Suppressor macrophage treated with lipopolysaccharide for 1 hour (primary cell): ENCODE measurements at regions not wholly inside any gene's neighbourhood (a gene's known extent, or its start where the extent isn't known, plus 50 kb on each side); places are given as distances from the start of the nearest gene placed in this dataset.
A peak's percentile ranks its signal among the peaks of the same experiment; 100 is the strongest.

ENCODE experiments used
- DNase-seq, 3 donors: peaks; one replicate each; pipeline ENCODE4 v3.0.0-alpha.2; 2020 to 2022

DNA sequence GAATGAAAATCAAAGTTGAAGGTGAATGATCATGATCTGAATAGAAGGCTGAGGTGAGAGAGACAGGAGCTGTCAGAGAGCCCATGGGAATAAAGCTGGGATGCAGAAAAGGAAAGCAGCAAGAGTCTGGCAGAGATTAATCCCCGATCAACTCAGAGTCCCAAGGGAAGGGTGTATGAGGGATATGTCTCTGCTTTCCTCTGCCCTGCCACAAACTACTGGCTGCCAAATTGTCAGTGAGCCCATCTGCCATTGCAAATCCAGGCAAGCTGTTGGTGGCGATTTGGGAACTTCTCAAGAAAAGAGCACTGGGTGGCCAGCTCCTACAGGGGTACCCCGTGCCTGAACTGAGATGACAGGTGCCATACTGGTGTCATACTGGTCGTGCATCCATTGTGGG lies 705.5 kb upstream of the MAN1A1 start:
- no peak for DNase-seq

DNA sequence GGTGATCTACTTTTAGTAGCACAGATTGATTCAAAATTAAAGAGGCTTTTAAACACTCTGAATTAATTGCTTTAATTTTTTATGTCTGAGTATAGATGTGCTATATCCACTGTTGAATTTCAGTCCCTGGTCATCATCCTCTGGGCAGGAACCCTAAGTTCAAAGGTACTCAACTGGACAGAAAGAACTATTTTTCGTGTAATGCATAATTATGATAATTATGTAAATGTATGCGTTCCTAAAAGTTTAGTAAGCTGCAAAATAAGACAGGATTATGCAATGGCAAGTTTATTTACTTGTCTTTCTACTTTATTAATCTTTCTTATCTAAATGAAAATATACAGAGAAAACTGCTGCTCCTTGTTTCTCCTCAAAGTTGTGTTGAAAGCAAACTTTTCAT lies 690.1 kb upstream of the MAN1A1 start:
- no peak for DNase-seq

DNA sequence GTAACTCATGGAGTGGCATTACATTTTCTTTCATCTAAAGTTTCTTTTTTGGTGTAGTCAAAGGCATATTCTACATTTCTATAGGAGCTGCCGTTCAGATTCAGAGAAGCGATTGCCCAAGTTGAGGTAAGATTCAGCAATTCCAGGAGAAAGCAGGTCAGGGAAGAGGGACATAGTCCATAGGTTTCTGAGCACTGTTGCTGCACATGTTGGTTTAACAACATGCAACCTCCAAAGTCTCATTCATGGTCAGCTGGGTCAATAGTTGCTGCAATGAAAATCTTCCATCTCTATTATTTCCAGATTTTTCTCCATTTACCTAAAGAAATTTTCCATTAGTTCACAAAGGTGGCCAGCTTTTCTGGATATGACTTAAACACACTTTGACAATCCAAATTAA lies 682.3 kb upstream of the MAN1A1 start:
- no peak for DNase-seq

DNA sequence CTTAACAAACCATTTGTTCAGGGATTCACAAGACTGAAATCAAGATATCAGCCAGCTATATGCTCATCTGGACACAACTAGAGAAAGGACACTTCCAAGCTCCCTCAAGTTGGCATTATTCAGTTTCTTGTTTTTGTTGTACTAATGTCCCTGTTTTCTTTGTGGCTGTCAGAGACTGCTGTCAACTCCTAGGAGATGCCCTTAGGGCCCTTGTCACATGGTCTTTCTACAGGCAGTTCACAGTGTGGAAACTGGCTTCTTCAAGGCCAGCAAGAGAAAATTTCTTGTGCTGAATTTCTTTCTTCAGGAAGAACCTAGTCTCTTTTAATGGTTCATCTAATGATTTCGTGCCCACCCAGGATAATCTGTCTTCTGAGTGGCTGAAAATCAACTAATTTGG lies 677.2 kb upstream of the MAN1A1 start:
- DNase-seq: no peak

DNA sequence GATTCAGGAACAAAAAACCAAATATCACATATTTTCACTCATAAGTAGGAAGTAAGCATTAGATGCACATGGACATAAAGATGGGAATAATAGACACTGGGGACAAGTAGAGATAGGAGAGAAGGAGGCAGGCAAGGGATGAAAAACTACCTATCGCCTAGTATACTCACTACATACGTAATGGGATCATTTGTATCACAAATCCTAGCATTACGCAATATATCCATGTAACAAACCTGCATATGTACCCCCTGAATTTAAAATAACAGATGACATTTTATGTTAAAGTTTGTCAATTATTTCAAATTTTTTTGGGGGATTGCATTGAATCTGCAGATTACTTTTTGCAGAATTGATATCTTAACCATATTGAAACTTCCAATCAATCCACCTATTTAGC lies 660.5 kb upstream of the MAN1A1 start:
- DNase-seq: no peak

DNA sequence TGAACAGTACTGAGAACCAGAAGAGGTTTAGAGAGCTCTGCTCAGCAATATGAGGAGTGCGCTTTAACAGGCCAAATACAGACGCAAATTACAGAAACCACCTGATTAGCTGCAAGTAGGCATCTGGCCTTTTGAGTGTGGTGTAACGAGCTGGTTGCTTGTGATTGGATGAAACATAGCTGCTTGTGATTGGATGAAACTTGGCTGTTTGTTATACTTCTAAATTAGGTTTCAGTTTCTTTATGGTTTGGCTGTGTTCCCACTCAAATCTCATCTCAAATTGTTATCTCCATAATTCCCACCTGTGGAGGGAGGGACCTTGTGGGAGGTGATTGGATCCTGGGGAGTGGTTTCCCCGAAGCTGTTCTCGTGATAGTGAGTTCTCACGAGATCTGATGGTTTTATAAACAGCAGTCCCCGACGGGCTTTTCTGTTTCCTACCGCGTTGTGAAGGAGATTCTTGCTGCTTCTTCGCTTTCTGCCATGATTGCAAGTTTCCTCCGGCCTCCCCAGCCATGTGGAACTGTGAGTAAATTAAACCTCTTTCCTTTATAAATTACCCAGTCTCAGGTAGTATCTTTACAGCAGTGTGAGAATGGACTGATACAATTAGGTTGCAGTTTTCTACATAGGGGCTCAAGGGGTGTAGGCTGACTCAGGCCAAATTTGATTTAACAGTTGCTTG lies 655.9 kb upstream of the MAN1A1 start:
- DNase-seq: no peak

DNA sequence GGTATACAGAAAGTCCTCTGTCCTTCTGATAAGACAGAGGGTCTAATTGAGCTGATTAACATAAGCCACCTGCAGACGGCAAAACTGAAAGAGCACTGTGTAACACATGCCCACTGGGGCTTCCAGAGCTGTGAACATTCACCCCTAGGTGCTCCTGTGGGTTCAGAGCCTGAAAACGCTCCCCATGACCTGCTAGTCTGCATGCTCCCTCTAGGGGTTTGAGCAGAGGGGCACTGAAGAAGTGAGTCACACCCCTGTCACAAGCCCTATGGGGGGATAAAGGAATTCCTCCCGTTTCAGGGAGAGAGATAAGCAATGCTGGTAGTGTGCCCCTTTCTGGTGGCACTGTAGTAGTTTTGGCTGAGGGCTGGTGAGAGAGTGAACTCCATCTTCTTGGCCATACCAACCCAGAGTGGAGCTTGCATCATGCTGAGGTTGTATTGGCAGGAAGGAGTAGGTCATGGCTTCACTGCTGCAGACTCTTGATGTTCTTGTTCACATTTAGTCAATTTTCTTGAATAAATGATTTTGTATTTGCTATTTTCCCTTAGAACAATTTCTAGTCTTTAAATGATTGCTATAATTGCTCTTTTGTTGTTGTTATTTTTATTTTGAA lies 637.5 kb upstream of the MAN1A1 start:
- DNase-seq: no peak

DNA sequence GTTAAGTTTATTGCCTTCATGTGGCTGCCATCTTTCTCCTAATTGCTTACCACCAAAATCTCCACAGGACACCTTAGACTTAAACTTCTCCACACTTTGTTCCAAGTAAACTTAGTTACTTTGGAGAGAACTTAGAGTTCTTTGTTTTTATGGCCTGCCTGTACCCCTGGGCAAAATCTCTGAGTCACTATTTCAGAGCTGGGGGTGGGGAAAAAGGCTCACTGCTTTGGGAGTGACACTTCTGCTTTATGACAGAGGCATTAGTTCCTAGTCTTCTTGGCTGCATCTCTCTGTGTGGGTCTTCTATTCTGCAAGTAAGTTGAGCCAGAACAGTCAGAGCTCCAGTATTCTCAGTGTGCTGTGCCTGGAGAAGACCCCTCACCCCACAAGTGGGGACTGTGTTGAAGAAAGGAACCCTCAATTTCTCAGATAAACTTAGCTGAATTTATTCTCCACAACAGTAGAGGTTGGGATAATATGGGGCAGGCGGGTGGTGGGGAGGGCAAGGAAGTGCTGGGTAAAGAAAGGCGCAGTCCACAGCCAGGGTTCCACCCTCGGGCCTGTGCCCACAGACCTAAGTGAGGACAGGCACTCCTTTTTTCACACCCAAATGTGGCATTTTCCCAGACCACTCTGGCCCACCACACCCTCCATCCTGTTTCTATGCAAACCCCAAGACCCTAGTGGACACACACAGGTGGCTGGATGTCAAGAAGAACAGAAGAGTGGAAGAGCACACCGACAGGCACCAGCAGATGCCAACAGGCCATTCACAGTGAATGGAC lies 636.6 kb upstream of the MAN1A1 start:
- peak; percentile 69 to 77 (median 72) for DNase-seq

DNA sequence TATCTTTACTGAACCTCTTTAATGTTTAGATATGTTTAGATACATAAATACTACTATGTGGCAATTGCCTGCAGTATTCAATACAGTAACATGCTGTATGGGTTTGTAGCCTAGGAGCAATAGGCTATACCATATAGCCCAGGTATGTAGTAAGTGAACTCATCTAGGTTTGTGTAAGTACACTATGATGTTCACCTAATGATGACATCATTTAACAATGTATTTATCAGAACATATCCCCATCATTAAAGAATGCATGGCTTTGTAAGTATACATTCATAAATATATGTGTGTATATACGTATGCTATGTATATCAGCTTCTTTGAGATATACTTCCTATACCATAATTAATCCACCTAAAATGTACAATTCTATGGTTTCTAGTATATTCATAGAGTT lies 631.2 kb upstream of the MAN1A1 start:
- DNase-seq: no peak

DNA sequence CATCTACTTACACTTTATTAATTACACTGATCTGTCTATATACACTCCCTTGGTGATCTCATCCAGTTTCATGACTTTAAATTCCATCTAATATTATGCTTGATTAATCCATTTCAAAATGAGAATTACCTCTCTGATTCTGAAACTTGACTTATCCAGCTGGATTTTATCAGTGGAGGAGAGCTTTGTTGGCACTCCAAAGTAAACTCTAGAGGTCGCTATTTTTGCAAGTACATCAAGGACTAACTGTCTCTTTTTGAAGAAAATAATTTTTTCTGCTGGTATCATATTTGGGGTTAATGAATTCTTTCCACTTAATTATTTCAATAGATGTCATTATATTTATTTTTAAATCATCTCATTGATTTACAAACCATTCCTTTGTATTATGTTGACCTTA lies 630.3 kb upstream of the MAN1A1 start:
- DNase-seq: peak in 1 of 3 donors; percentile 9

DNA sequence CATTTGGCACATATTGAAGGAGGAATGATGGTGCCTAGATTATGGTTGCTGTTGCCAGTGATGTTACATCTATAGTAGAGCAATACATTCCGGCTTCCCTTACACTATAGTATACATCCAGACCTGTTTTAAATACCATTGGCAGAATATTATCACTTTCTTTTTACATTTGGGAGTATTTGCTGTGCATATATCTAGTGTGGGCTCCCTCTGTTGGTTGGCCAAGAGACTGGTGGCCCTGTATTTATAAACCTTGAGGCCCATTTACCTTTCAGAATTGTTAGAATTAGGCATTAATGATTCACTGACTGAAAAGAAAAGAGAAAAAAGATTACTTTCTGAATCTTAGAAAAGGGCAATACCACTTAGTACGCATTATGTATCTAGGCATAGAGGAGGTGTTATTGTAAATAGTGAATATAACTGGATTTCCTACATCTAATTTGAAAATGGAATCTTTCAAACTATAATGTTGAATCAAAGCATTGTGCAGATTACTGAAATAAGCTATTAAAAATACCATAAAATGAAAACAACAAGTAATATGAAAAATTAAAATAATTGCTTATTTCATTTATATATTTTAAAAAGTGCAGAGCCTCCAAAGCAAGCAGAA lies 628.8 kb upstream of the MAN1A1 start:
- DNase-seq: peak; percentile 23 to 42 (median 33)

DNA sequence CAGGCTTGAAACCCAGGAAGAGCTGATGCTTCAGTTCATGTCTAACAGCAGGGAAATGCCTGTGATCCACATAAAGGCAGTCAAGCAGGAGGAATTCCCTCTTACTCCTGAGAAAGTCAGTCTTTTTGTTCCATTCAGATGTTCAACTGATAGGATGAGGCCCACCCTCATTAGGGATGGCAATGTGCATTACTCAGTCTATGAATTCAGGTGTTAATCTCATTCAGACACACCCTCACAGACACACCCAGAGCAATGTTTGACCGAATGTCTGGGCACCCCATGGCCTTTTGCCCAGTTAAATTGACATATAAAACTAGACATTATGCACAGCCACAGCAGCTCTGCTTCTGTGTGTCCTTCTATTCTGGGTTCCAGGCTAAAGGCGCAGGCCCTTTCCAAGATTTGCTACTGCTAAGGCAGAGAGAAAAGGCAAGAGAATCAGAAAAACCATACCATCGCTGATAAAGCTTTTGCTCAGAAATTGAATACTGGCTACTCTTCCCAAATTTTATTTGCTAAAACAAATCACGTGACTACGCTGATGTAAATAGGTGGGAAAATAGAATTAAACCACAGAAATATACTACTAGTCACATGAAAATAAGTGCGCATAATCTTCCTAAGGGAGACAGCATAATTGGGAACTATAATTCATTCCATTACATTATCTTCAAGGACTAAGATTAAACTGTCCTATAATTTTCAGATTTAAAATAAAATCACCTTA lies 625.0 kb upstream of the MAN1A1 start:
- DNase-seq: no peak

DNA sequence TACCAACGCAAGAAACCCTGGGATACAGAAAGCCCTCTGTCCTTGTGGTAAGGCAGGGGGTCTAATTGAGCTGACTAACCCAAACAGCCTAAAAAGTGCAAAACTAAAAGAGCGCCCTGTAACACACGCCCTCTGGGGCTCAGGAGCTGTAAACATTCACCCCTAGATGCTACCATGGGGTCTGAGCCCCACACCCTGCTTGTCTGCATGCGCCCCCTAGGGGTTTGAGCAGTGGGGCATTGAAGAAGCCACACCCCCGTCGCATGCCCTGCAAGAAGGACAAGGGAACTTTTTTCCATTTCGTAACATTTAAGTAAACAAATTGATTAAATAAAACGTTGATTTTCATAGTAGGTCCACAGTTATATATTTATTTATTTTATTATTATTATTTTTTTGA lies 616.9 kb upstream of the MAN1A1 start:
- no peak for DNase-seq

DNA sequence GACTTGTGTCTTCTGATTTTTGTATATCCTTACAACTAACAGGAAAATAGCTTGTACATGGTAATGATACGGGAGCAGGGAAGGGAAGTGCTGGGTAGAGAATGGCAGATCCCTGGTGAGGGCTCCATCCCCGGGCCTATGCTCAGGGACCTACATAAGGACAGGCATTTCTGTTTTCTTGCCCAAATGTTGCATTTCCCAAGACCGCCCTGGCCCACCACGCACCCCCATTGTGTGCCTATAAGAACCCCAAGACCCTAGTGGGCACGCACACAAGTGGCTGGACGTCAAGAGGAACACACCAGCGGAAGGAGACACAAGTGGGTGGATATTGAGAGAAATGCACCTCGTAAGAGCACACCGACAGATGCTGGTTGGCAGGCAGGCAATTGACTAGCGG lies 616.3 kb upstream of the MAN1A1 start:
- DNase-seq: no peak

DNA sequence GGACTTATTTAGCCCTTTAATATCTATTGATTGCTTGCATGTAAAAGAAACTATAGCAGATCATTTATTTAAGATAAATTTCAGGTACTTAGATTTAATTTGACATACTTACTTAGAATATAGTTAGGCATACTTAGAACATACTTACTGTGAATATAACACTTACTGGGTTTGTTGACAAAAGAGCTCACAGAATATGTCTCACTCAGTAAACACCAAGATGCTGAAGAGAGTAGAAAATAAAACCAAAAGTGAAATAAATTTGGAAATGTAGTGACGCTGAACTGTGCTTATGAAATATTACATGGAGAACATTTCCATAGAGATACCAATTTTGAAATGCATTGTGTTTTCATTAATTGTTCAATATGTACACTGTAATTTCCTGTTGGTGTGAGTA lies 615.4 kb upstream of the MAN1A1 start:
- no peak for DNase-seq

DNA sequence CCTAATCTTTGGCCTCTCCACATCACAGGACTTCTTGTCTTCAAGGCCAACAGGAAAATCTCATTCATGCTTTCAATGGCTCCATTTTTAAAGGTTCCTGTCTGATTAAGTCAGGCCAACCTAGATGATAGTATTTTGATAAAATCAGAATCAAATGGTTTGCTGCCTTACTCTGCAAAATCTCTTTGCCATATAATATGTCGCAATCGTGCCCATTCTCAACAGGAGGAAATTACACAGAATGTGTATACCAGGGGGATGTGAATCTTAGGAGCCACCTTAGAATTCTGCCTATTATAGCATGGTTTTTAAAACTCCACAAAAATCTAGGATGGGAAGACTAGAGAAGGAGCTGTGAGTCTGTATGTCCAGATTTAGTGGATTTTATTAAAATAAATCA lies 612.9 kb upstream of the MAN1A1 start:
- DNase-seq: no peak

DNA sequence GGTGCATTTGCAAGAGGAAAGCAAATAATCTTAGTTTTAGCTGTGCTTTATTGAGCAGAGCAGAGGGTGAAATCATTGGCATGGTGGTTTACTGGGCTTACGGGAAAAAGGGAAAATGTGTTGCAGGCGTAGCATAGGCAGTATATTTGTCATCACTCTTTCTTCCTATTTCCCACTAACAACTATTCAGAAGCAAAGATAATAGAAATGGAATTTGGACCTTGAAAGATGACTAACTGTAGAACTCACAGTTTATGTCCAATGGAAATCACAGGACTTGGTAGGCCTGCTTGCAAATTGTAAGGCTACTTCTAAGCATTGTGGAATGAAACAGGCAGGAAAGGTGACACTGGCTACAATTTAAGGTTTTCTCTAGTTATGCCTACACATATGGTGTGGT lies 611.9 kb upstream of the MAN1A1 start:
- no peak for DNase-seq

DNA sequence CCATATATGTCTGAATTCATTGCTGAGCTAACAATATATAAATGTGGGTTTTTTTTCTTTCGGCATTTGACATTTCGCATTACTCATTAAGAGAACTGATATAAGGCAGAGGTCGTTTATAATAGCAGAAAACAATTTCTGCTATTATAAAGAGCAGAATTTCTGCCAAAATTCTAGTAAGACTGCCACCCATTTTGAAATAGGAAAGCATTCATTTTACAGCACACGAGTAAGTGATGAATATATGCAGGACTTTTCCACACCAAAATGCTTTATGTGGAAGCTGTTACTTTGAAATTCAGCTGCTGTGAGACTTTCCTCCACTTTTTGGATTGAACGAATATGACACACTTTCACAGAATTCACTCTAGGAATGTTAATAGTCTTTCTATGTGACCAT lies 610.9 kb upstream of the MAN1A1 start:
- no peak for DNase-seq

DNA sequence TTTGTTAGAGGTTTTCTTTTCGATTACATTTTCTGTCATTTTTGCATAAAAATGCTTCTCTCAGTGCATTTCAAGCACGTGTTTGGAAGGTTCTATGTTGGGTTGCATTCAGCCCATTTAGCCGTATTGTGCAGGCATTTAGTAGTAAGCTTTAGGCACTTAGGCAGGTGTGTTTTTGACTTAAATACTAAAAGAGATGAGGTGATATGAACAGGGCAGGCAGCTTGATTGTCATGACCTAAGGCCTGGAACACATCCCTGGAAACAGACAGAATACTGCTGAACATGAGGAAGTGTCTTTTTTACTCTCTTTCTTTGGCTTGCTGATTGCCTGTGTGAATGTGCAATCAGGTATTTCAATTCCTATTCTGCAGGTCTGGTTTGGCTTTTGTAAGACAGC lies 610.5 kb upstream of the MAN1A1 start:
- DNase-seq: no peak

DNA sequence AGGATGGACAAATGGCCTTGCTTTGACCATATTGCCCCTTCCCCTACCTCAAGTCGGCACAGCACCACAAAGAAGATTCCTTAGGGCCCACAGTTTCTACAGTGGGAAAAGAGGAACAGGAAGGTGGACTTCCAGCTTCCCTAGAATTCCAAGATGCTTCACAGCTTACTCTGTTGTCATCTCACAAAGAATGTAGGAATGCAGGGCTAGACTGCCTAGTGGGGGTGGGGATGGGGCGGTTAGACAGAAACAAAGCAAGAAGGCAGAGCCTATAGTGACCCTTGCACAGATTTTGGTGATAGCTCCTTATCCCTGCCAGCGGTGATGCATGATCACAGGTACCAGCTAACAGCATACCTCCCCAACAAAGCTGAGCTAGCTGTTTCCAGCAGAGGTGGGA lies 607.6 kb upstream of the MAN1A1 start:
- no peak for DNase-seq

DNA sequence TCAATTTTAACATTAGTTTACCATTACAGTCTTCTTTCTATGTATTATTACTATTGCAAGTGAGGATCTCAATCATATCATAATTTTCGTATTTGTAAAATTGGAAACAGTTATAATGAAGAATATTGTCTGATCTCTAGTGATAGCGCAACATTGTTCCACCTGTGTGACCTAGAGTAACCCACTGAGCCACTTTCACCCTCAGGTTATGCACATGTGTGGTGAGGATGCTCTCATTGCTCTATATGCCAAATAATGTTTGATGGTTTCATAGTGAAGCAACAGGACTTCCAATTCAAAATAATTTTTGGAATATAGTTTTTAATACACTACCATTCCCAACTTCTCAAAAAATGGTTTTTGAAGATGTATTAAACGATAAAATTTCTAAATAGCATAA lies 603.1 kb upstream of the MAN1A1 start:
- no peak for DNase-seq

DNA sequence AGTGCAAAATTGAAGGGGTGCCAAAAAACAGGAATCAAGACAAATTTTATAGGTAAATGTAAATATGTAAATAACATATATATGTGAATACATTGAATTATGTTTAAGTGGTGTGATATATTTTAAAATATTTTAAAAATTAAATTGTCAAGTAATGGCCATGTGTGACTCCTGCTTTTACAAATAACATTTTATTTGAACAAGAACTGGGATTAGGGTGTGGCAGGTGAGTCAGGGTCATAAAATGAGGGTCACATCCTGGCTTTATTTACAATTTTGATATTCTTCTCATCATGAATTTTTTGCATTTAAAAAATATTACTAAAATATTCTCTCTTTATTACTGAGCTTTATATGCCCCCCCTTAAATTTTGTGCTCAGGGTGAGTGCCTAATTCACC lies 601.1 kb upstream of the MAN1A1 start:
- no peak for DNase-seq

DNA sequence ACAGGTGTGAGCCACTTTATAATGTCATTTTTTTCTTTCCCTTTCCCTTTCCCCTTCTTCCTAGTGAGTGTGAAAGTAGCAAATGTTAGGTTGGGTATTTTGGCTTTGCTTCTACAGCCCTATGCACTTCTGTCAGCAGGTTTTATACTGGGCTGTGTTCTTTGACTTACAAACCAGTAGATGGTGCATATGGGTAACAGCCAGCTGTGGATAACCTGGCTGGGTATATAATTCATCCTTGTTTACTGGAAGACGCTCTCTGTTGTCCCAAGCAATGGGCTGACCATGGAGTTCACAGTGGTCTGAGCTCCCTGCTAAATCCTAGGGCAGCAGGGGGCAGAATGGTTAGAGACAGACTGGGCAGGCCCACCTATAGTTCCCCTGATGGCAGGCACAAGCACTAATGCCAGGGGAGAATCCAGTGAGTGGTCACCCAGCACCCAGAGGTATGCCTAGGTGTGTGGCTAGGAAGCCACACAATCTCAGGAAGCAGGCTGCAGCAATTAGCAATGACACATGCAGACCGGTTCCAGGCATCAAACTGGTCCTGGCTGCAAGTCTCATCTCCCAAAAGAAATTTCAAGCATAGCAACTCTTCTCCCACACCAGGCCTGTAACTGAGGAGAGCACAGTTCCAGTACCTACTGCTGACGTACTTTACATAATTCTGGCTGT lies 592.7 kb upstream of the MAN1A1 start:
- no peak for DNase-seq
